ENCODE measurements at regions not wholly inside any gene's neighbourhood (a gene's known extent, or its start where the extent isn't known, plus 50 kb on each side); places are given as distances from the start of the nearest gene placed in this dataset.

GRCh38 chr18:34108206-34108605 is 116.5 kb downstream of the NOL4 start:
- Histone ChIP-seq H3K4me3 (ENCODE audit: low read length) (no peak overlapping the region), H3F3A (ENCODE audit: insufficient read depth, low read length, poor library complexity, severe bottlenecking) (no peaks in the 10 kb centered on the region), H3K4me2 (ENCODE audit: low read length) (no peak overlapping the region), H3K36me3 (ENCODE audit: insufficient read depth, low read length) (no peaks in the 10 kb centered on the region), H3K9ac (ENCODE audit: low read length) (no peak overlapping the region), H3K27ac (ENCODE audit: low read length) (no peak overlapping the region), H3K9me2 (ENCODE audit: insufficient read depth, low read length) (no peaks in the 10 kb centered on the region), H2AFZ (ENCODE audit: low read depth, low read length) (no peak overlapping the region), H3K79me2 (replicated peaks; ENCODE audit: insufficient read depth, low read length) (no peaks in the 10 kb centered on the region), H3K9me3 (ENCODE audit: low read length) (no peaks in the 10 kb centered on the region), H3K27me3 (ENCODE audit: insufficient read depth, low read depth, low read length) (no peaks in the 10 kb centered on the region), H4K20me1 (ENCODE audit: insufficient read depth) (no peaks in the 10 kb centered on the region)
- TF ChIP-seq SMC3 (conservative IDR thresholded peaks at IDR 0.05; ENCODE audit: poor library complexity) (no peak), EP300 (conservative IDR thresholded peaks at IDR 0.05; ENCODE audit: poor library complexity, severe bottlenecking) (no peak), RAD21 (conservative IDR thresholded peaks at IDR 0.05) (no peak), POLR2AphosphoS5 (IDR thresholded peaks at IDR 0.05) (no peak), MXI1 (conservative IDR thresholded peaks at IDR 0.05; ENCODE audit: poor library complexity, severe bottlenecking) (no peak), CTCF (IDR thresholded peaks at IDR 0.05; ENCODE audit: poor library complexity, severe bottlenecking) (no peak), REST (IDR thresholded peaks at IDR 0.05; ENCODE audit: borderline replicate concordance) (no peak), TAF1 (IDR thresholded peaks at IDR 0.05; ENCODE audit: low read depth) (no peak)

GRCh38 chr18:34098109-34098508 is 126.6 kb downstream of the NOL4 start:
- no peaks in the 10 kb centered on the region for H3K36me3 ChIP-seq (ENCODE audit: insufficient read depth, low read length)
- H3K27me3 ChIP-seq (ENCODE audit: insufficient read depth, low read depth, low read length): no peaks in the 10 kb centered on the region
- no peaks in the 10 kb centered on the region for H3K79me2 ChIP-seq (replicated peaks; ENCODE audit: insufficient read depth, low read length)
- no peaks in the 10 kb centered on the region for H4K20me1 ChIP-seq (ENCODE audit: insufficient read depth)
- no peak overlapping the region for H2AFZ ChIP-seq (ENCODE audit: low read depth, low read length)
- H3K27ac ChIP-seq (ENCODE audit: low read length): no peak overlapping the region
- no peak overlapping the region for H3K4me3 ChIP-seq (ENCODE audit: low read length)
- H3K9me2 ChIP-seq (ENCODE audit: insufficient read depth, low read length): no peaks in the 10 kb centered on the region
- H3K9me3 ChIP-seq (ENCODE audit: low read length): no peaks in the 10 kb centered on the region
- TF ChIP-seq SMC3 (conservative IDR thresholded peaks at IDR 0.05; ENCODE audit: poor library complexity) (no peak), RAD21 (conservative IDR thresholded peaks at IDR 0.05) (no peak)
- no peak overlapping the region for H3K9ac ChIP-seq (ENCODE audit: low read length)
- no peaks in the 10 kb centered on the region for H3F3A ChIP-seq (ENCODE audit: insufficient read depth, low read length, poor library complexity, severe bottlenecking)
- H3K4me2 ChIP-seq (ENCODE audit: low read length): no peak overlapping the region

GRCh38 chr18:34097312-34097711 is 127.4 kb downstream of the NOL4 start:
- no peaks in the 10 kb centered on the region for H3K79me2 ChIP-seq (replicated peaks; ENCODE audit: insufficient read depth, low read length)
- H3K4me2 ChIP-seq (ENCODE audit: low read length): no peak overlapping the region
- H3K9me2 ChIP-seq (ENCODE audit: insufficient read depth, low read length): no peaks in the 10 kb centered on the region
- H3K4me3 ChIP-seq (ENCODE audit: low read length): no peak overlapping the region
- H3K27ac ChIP-seq (ENCODE audit: low read length): no peak overlapping the region
- H4K20me1 ChIP-seq (ENCODE audit: insufficient read depth): no peaks in the 10 kb centered on the region
- no peaks in the 10 kb centered on the region for H3F3A ChIP-seq (ENCODE audit: insufficient read depth, low read length, poor library complexity, severe bottlenecking)
- H3K9me3 ChIP-seq (ENCODE audit: low read length): no peaks in the 10 kb centered on the region
- H2AFZ ChIP-seq (ENCODE audit: low read depth, low read length): no peak overlapping the region
- TF ChIP-seq RAD21 (conservative IDR thresholded peaks at IDR 0.05) (no peak), SMC3 (conservative IDR thresholded peaks at IDR 0.05; ENCODE audit: poor library complexity) (no peak), CTCF (IDR thresholded peaks at IDR 0.05; ENCODE audit: poor library complexity, severe bottlenecking) (no peak), REST (IDR thresholded peaks at IDR 0.05; ENCODE audit: borderline replicate concordance) (no peak)
- no peak overlapping the region for H3K9ac ChIP-seq (ENCODE audit: low read length)
- no peaks in the 10 kb centered on the region for H3K27me3 ChIP-seq (ENCODE audit: insufficient read depth, low read depth, low read length)
- no peaks in the 10 kb centered on the region for H3K36me3 ChIP-seq (ENCODE audit: insufficient read depth, low read length)

Measured in neural cell (in vitro differentiated cells).